ENCODE measurements at regions not wholly inside any gene's neighbourhood (a gene's known extent, or its start where the extent isn't known, plus 50 kb on each side); places are given as distances from the start of the nearest gene placed in this dataset.
A peak's percentile ranks its signal among the peaks of the same experiment; 100 is the strongest.

DNA sequence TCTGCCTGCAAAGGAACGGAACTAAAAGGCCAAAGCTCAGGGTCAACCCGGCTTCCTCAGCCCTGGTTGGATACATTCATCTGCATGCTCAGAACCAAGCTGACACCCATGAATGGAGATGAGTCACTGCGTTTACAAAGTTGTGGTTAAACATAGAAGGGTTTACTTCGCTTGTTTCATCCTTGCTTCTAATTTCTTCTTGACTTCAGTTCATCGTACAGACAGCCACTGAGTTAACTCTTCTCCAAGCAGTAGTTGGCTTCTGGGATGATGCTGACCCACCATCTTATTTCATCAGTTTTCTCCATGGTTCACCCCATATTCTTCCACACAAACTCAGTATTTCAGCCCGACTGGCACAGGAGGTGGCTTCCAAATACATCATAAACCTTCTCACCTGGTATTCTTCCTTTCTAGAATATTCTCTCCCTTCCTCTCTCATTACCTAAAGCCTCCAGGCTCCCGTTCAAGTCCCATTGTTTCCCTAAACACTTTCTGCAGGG is 166.3 kb upstream of the RNF32 start:
- DNase-seq, result no peak

DNA sequence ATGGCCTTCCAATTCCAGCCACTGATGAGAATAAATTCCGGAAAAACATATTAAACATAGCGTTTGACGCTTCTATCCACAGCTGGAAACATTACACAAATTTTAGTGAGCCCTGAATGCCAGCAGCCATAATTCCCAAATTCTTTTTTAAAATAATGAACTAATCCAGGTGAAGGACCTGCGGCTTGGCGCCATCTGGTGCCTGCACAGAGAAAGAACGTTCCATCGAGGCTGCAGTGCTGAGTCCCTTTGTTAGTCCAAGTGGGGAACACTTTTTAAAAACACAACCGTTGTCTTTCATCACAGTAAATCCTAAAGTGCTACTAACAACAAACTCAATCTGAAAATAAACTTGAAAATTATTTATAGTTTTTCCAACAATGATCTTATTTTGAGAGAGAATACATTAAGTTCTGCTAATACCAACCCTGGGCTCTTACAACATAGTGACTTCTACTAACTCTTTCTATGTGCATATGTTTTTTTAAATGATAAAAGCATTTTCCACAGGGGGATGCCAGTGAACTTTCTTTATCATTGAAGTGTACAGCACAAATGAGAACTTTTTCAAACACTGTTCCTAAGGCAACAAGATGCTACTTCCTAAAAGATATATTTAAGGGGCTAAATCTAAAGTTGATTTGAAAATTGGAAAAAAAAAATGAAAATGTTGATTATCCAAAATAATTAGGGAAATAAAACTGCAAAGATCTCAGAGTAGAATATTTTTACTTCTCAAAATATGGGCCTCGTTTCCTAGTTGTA is 166.9 kb upstream of the RNF32 start:
- peak in 1 of 2 donors; percentile 8 for DNase-seq

DNA sequence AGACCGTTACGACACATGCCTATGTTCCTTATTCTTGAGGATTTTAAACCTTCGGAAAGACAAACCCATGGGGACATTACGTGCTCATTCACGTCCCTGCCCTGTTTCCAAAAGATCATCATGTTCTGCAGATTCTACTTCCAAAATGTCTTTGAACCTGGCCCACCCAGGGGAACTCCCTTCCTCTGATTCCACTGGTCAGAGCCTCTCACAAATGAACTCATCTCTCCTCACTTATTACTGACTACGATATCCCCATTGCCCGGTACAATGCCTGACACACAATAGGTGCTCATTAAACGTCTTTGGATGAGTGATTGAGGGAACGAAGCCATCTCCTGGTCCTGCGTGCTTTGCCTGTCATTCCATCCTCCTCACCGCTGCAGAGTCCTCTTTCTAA is 168.3 kb upstream of the RNF32 start:
- DNase-seq, result no peak

DNA sequence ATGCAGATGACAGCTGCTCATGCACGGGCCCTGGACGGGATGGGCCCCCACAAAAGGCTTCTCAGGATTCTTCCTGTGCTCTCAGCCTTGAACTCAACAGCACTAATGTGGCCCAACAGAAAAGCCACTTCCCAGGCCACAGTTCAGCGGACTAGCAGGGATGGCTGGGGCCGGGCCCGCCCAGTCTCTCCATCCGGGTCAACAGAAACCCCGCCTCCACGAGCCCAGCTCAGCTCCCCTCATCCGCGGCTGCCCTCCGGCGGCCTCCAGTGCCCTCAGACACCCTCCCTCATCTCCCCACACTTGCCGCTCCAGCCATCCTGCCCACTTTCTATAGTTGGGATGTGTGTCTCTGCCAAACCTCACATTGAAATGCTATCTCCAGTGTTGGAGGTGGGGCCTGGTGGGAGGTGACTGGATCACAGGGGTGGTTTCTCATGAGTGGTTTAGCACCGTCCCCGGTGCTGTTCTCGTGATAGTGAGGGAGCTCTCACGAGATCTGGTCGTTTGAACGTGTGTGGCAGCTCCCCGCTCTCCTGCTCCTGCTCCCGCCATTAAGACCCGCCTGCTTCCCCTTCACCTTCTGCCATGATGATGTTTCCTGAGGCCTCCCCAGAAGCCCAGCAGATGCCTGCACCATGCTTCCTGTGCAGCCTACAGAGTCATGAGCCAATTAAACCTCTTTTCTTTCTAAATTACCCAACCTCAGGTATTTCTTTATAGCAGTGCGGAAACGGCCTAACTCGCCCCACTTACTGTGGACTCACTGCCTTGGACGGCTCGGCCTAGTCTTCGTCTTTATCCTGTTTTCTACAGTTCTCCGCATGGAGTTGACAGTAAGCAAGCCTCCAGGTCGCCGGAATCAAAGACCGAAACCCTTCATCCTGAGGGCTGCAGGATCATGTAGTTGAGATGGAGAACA is 169.9 kb upstream of the RNF32 start:
- DNase-seq, result no peak

GRCh38 chr7:156466955-156467625 is 173.5 kb upstream of the RNF32 start:
- no peak for DNase-seq

- no peak for DNase-seq
Observed at GRCh38 chr7:156466272-156466671, 174.3 kb upstream of the RNF32 start.

- no peak for DNase-seq
Observed at GRCh38 chr7:156465186-156465585, 175.4 kb upstream of the RNF32 start.

DNA sequence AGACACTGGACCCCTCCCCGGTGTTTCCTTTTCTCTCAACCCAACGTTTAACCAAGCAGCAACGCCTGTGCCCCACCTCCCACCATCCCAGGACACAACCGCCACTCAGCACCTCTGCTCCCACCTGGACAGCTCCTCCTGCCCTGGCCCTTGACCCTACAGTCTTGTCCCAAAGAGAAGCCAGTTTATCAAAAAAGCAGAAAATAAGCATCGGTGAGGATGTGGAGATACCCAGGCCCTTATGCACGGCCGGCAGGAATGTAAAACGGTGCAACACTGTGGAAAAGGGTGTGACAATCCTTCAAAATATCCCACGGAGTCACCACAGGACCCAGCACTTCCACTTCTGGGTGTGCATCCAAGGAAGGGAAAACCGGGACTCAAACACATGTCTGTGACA is 176.2 kb upstream of the RNF32 start:
- no peak for DNase-seq

GRCh38 chr7:156463280-156463679 is 177.3 kb upstream of the RNF32 start:
- DNase-seq, result no peak

GRCh38 chr7:156461881-156462665 is 178.5 kb upstream of the RNF32 start:
- no peak for DNase-seq

DNA sequence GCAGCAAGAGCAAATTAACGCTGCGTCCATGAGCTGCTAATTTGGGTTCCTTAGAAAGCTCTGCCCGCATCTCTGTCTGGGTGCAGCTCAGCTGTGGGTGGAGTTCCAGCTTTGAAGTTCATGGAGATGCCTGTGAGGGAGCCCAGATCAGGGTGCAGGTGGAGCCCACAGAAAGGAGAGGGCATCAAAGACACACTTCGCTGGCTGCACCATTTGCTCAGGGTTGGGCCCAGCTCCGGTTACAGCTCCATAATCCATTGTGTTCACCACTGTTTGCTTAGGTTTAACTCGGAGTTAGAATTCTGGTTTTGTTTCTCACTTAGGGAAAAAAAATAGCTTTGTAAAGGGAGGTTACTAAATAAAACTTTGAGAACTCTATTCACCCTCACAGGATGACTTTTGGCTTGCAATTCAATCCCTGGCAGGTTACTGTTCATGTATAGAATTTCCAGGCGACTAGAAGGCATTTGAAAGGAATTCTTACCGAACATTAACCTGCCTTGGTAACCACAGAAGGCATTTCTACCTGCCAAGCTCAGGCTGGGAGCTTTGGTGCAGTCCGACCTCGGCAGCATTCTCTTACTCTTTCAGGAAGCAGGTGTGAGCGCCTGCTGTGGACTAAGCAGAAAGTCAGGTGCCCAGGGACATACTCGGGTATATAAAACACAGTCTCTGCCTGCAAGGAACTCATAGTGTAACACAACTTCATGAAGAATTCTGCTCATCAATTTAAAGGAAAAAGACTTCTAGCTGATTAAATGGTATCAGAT is 179.5 kb upstream of the RNF32 start:
- DNase-seq, result no peak

DNA sequence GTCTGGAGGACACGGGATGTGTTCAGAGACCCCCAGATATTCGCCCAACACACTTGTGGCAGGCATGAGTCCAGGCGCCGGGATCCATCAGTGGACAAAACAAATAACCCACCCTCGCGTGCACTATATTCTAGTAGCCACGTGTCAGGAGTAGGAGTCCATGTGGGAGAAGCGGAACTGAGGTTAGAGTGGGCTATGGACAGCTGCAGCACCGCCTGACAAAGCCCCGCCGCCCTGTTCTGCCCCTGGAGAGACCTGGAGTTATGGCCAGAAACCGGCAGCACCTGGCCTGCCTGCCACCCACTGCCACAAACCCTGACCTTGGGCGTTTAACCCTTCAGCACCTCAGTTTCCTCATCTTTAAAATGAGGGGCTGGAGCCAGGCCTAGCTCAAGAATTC is 181.0 kb upstream of the RNF32 start:
- DNase-seq, result no peak

GRCh38 chr7:156459067-156459466 is 181.5 kb upstream of the RNF32 start:
- no peak for DNase-seq

- no peak for DNase-seq
Observed at GRCh38 chr7:156458011-156458410, 182.6 kb upstream of the RNF32 start.

- no peak for DNase-seq
Observed at GRCh38 chr7:156456503-156457115, 184.0 kb upstream of the RNF32 start.

DNA sequence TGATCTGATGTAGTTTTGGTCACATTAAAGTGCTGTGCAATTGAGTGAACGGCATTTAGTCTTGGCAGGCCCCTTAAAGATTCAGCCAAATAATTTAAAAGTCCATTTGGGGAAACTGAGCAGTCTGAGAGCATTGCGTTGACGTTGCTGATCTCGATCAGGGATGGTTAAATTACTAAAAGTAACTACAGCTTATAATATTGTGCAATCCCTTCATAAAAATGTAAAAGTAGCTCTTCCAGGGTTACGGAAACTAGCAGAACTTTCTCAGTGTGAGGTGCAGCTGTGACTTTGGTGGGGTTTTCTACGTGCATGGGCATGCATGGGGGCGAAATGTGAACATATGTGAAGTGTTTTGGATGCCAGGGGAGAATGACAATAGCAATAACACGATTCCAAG is 184.5 kb upstream of the RNF32 start:
- no peak for DNase-seq

DNA sequence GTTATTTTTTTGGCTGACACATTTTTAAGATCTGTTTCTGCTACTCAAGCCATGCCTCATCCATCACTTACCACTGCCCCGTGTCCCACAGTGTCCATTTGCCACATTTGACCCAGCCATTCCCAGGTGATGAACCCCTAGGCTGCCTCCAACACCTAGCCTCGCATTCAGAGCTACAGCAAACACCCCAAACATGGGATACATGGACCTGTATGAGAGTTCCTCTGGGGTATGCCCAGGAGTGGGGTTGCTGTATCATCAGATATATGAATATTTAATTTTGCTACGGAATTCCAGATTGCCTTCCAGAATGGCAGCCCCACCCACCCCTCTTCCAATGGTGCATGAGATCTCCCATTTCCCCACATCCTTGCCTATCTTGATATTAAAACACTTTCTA is 190.1 kb upstream of the RNF32 start:
- no peak for DNase-seq

DNA sequence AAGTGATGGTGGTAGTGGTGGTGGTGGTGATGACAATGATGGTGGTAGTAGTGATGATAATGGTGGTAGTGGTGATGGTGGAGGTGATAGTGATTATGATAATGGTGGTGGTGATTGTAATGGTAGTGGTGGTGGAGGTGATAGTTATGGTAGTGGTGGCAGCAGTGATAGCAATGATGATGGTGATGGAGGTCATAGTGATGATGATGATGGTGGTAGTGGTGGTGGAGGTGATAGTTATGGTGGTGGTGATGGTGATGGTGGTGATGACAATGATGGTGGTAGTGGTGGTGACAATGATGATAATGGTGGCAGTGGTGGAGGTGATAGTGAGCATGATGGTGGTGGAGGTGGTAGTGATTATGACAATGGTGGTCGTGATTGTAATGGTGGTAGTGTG is 191.7 kb upstream of the RNF32 start:
- DNase-seq, result no peak

GRCh38 chr7:156446990-156447389 is 193.6 kb upstream of the RNF32 start:
- DNase-seq, result no peak

DNA sequence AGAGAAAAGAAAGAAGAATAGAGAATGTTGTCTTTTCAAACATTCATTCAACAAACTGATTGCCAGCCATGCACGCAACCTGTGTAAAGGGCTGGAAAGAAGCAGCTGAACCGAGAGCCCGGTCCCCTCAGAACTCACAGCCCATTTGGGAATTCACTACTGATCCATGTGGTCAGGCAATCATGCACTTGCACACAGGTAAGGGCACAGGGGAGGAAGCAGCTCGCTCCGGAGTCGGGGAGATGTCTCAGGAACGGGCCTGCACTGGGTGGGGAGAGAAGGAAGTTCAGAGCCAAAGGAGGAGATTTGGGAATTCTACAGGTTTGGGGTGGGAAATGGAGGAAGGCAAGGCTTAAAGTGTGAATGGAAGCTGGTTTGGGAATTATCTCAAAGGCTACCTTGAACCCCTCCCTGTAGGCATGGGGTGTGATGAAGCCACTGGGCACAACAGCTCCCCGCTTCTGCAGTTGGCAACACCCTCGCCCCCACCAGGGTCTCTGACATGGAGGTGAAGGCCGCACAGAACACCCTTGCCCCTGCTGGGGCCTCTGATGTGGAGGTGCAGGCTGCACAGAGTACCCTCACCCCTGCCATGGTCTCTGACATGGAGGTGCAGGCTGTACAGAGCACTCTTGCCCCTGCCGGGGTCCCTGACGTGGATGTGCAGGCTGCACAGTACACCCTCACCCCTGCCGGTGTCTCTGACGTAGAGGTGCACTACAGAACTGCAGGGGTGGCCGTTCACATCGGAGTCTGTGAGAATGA is 194.4 kb upstream of the RNF32 start:
- no peak for DNase-seq

DNA sequence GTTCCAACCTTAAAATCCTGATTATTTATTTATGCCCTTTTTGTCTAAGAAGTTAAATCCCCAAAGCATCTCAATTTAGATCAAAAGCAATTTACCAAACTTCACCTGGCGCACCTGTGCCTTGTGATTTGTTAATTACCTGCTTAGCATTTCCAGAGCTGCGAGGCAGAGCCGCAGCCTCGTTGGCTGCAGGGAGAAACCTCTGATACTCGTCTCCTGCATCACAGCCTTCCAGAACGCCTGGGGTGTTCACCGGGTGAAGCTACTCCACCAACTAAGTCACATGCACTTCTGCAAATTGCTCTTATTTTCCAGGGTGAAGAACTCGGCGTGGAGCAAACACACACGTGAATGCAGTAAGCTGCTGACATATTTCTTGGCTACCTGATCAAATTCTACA is 198.1 kb upstream of the RNF32 start:
- DNase-seq, result no peak

All from CD4-positive, alpha-beta T cell treated with Interleukin-1 beta for 1 hour (primary cell).